Spleen (tissue), 7 donors: ENCODE measurements at regions not wholly inside any gene's neighbourhood (a gene's known extent, or its start where the extent isn't known, plus 50 kb on each side); places are given as distances from the start of the nearest gene placed in this dataset.

Source experiments
- CTCF ChIP-seq, 11 experiments: fragments of 200-600 bp in 7 of 11; fragments of 450-650 bp in 4 of 11; sonication (generic) in 4 of 11; IDR thresholded peaks in 8 of 11; conservative IDR thresholded peaks in 3 of 11; 1 replicate in 7 of 11; 2 replicates in 4 of 11; pipeline versions ENCODE4 v1.4.0 to v1.8.0; 2016 to 2021; ENCODE audit warnings: antibody characterized with exemption in 11 of 11, inconsistent platforms in 4 of 11, mild to moderate bottlenecking in 1 of 11
- POLR2A ChIP-seq, 3 donors: fragments of 450-650 bp; IDR thresholded peaks; one replicate each; pipeline ENCODE4 v1.5.1; 2017; ENCODE audit warnings: antibody characterized with exemption in 3 of 3, mild to moderate bottlenecking in 1 of 3
- POLR2AphosphoS5 ChIP-seq, 3 donors: sonication (generic); formaldehyde crosslinking; IDR thresholded peaks; one replicate each; pipeline ENCODE4 v1.5.1; 2017; ENCODE audit warnings: antibody characterized with exemption in 3 of 3
- donor health status: DM: no; HTN: no; CAD: no; lungs with moderate emphysema.
- donor health status: DM: no; HTN: no; CAD: no.
- donor health status: DM: no; HTN: no; CAD: no.

DNA sequence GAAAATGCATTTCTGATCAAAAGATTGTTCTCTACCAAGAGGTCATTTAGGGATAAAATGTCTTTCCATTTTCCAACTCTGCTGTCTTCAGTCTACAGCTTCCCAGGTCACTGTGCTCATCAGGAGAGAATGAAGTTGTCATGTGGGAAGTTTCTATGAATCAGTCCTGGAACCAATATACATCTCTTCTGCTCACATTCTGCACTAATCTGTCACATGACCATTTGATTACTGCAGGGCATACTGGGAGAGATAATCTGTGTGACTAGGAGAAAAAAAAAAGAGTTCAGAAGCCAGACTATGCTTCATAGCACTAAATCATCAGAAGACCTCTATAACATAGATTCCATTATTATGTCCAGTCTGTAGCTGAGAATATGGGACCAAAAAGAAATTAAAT, 611.5 kb downstream of the KCNA4 start:
- no peak for TF ChIP-seq CTCF (IDR thresholded peaks at IDR 0.05 in 8 of 11, conservative IDR thresholded peaks at IDR 0.05 in 3 of 11)
- TF ChIP-seq POLR2AphosphoS5 (IDR thresholded peaks at IDR 0.05), result no peak
- TF ChIP-seq POLR2A (IDR thresholded peaks at IDR 0.05), result no peak
